KMS-11 (cell line): ENCODE measurements at regions not wholly inside any gene's neighbourhood (a gene's known extent, or its start where the extent isn't known, plus 50 kb on each side); places are given as distances from the start of the nearest gene placed in this dataset.

Experiments
- H2AFZ ChIP-seq: fragments of 200-600 bp; sonication (generic); 2 replicates; pipeline ENCODE4 v1.6.1; 2016; ENCODE audit warnings: antibody characterized with exemption, mixed run types, low read depth
- H3K27ac ChIP-seq: fragments of 200-600 bp; sonication (generic); 2 replicates; pipeline ENCODE4 v1.6.1; 2016; ENCODE audit warnings: mild to moderate bottlenecking, mixed run types
- H3K27me3 ChIP-seq: fragments of 200-600 bp; sonication (generic); 2 replicates; pipeline ENCODE4 v1.6.1; 2017; ENCODE audit warnings: mild to moderate bottlenecking, low read depth, mixed run types, moderate library complexity; ENCODE audit not compliant: insufficient read depth
- H3K36me3 ChIP-seq: fragments of 200-600 bp; sonication (generic); 2 replicates; pipeline ENCODE4 v1.6.1; 2017; ENCODE audit warnings: mild to moderate bottlenecking, mixed run types; ENCODE audit not compliant: insufficient read depth
- H3K4me1 ChIP-seq: fragments of 200-600 bp; sonication (generic); 2 replicates; pipeline ENCODE4 v1.6.1; 2016; ENCODE audit warnings: mild to moderate bottlenecking, low read depth, mixed run types; ENCODE audit not compliant: poor library complexity, severe bottlenecking
- H3K4me2 ChIP-seq: fragments of 200-600 bp; sonication (generic); 2 replicates; pipeline ENCODE4 v1.7.0; 2016; ENCODE audit warnings: mild to moderate bottlenecking, mixed run types
- H3K4me3 ChIP-seq: fragments of 200-600 bp; sonication (generic); IDR thresholded peaks from 2 replicates; pipeline ENCODE4 v1.6.1; 2017; ENCODE audit warnings: low read depth, low read length, mixed read lengths; ENCODE audit not compliant: insufficient read depth
- H3K79me2 ChIP-seq: fragments of 200-600 bp; sonication (generic); 2 replicates; pipeline ENCODE4 v1.6.1; 2016; ENCODE audit warnings: low read depth, mixed run types; ENCODE audit not compliant: insufficient read depth
- H3K9ac ChIP-seq: fragments of 200-600 bp; sonication (generic); 2 replicates; pipeline ENCODE4 v1.6.1; 2016; ENCODE audit warnings: mild to moderate bottlenecking, mixed run types
- H4K20me1 ChIP-seq: fragments of 200-600 bp; sonication (generic); 2 replicates; pipeline ENCODE4 v1.6.1; 2016; ENCODE audit warnings: mild to moderate bottlenecking, mixed run types; ENCODE audit not compliant: insufficient read depth
- TF ChIP-seq, protein P1 (sequence below): fragments of 200-600 bp; sonication (generic); conservative IDR thresholded peaks from 2 replicates; pipeline ENCODE4 v1.6.1; 2017; ENCODE audit warnings: low read depth, mild to moderate bottlenecking, antibody characterized with exemption, low read length, moderate library complexity, mixed read lengths

DNA sequence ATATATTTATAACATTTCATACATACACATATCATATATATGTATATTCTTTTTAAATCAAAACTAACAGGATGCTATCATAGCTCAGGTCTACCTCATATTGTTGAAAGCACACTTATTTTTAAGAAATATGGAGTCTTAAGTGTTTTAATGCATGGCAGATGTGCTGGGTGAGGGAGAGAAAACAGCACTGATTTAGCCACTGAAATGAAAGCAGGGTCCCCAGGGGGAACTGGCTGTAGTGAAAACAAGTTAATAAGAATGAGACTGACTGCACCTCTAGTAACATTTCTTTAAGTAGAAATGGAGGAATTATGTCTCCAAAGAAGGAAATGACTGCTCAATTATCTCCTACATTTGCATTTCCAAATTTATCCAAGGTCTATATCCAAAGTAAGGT, 857.8 kb downstream of the DCDC2C start:
- Histone ChIP-seq H3K4me3 (no peak overlapping the region), H3K27ac (no peak overlapping the region), H3K4me2 (no peak overlapping the region), H3K9ac (no peak overlapping the region), H2AFZ (no peak overlapping the region), H3K36me3 (no peaks in the 10 kb centered on the region), H3K4me1 (no peaks in the 10 kb centered on the region), H3K79me2 (no peaks in the 10 kb centered on the region), H3K27me3 (no peaks in the 10 kb centered on the region), H4K20me1 (no peaks in the 10 kb centered on the region)
- TF ChIP-seq, protein P1, sequence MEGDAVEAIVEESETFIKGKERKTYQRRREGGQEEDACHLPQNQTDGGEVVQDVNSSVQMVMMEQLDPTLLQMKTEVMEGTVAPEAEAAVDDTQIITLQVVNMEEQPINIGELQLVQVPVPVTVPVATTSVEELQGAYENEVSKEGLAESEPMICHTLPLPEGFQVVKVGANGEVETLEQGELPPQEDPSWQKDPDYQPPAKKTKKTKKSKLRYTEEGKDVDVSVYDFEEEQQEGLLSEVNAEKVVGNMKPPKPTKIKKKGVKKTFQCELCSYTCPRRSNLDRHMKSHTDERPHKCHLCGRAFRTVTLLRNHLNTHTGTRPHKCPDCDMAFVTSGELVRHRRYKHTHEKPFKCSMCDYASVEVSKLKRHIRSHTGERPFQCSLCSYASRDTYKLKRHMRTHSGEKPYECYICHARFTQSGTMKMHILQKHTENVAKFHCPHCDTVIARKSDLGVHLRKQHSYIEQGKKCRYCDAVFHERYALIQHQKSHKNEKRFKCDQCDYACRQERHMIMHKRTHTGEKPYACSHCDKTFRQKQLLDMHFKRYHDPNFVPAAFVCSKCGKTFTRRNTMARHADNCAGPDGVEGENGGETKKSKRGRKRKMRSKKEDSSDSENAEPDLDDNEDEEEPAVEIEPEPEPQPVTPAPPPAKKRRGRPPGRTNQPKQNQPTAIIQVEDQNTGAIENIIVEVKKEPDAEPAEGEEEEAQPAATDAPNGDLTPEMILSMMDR, result no peak

DNA sequence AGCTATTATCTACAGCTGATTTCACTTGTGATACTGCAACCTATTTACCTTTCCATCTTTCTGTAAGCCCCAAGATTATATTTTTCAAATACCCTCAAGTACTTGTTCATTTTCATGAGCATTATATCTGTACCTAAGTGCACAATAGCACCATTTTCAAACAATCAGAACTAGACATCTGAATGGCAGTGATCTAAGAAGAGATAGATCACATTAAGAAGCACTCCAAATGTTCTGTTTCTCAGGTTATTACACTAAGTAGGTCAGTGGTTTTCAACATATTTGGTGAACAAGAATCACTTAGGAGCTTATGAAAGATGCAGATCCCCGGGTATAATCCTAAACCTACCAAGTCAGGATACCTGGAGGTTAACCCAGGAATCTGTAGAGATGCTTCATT, 872.7 kb downstream of the DCDC2C start:
- H2AFZ ChIP-seq, result no peak overlapping the region
- TF ChIP-seq, protein P1, result no peak
- no peaks in the 10 kb centered on the region for H4K20me1 ChIP-seq
- no peaks in the 10 kb centered on the region for H3K79me2 ChIP-seq
- no peaks in the 10 kb centered on the region for H3K36me3 ChIP-seq
- H3K9ac ChIP-seq, result no peak overlapping the region
- H3K4me1 ChIP-seq, result no peaks in the 10 kb centered on the region
- H3K27ac ChIP-seq, result no peak overlapping the region
- H3K4me3 ChIP-seq, result no peak overlapping the region
- H3K27me3 ChIP-seq, result no peaks in the 10 kb centered on the region
- H3K4me2 ChIP-seq, result no peak overlapping the region

DNA sequence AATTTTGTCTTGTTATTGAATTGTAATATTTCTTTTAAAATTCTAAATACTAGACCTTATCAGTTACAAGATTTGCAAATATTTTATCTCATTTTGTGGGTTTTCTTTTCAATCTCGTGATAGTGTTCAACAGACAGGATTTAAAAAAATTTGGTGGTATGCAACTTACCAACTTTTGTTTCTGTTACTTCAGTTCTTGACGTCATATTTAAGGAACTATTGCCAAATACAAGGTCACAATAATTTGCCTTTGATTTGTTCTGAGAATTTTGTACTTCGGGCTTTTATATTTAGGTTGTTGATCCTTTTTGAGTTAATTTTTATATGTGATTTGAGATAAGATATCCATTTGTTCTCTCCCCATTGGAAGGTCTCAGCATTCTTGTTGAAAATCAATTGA, 876.6 kb downstream of the DCDC2C start:
- no peaks in the 10 kb centered on the region for H3K79me2 ChIP-seq
- H4K20me1 ChIP-seq, result no peaks in the 10 kb centered on the region
- H3K27ac ChIP-seq, result no peak overlapping the region
- H2AFZ ChIP-seq, result no peak overlapping the region
- H3K4me1 ChIP-seq, result no peaks in the 10 kb centered on the region
- H3K27me3 ChIP-seq, result no peaks in the 10 kb centered on the region
- H3K36me3 ChIP-seq, result no peaks in the 10 kb centered on the region
- TF ChIP-seq, protein P1, result no peak
- H3K4me2 ChIP-seq, result no peak overlapping the region
- no peak overlapping the region for H3K4me3 ChIP-seq
- no peak overlapping the region for H3K9ac ChIP-seq

DNA sequence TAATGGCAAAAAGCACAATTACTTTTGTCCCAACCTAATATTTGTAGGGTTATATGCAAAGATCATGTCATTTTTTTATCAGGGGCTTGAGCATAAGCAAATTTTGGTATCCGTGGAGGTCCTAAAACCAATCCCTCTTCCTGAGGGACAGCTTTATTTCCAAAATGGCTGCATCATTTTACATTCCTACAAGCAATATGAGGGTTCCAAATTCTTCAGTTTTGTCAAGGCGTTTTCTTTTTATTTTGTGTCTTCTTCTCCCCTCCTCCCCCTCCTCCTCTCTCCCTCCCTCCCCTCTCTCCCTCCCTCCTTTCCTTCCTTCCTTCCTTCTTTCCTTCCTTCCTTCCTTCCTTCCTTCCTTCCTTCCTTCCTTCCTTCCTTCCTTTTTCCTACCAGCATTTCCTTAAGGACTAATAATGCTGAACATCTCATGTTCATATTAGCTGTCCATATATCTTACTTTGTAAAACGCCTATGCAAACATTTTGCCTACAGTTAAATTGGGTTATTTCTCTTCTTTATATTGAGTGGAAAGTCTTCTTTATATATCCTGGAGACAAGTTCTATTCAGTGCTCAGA, 881.8 kb downstream of the DCDC2C start:
- no peak overlapping the region for H3K4me2 ChIP-seq
- no peaks in the 10 kb centered on the region for H3K4me1 ChIP-seq
- H3K27ac ChIP-seq, result no peak overlapping the region
- no peak overlapping the region for H3K9ac ChIP-seq
- H3K27me3 ChIP-seq, result no peaks in the 10 kb centered on the region
- no peak overlapping the region for H3K4me3 ChIP-seq
- H3K79me2 ChIP-seq, result no peaks in the 10 kb centered on the region
- no peaks in the 10 kb centered on the region for H3K36me3 ChIP-seq
- TF ChIP-seq, protein P1, result no peak
- no peak overlapping the region for H2AFZ ChIP-seq
- no peaks in the 10 kb centered on the region for H4K20me1 ChIP-seq

DNA sequence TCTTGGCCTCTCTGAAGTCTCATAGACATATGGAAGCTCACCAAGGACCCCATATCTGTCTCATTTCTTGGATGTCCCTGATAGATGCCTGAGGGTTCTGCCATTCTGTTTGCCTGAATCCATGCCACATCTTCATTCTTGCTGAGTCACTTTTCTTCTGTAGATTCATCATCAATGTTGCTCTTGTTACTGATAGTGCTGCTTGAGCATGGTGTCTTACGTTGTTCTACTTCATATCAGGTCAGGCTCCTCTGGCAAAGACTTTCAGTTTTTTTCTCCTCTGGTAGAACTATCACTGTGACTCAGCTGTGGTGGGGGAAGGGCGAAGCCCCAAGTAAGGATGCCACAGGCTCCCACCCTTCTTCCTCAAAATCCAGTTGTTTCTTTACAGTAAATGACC, 885.2 kb downstream of the DCDC2C start:
- TF ChIP-seq, protein P1, result no peak
- no peaks in the 10 kb centered on the region for H4K20me1 ChIP-seq
- H3K4me1 ChIP-seq, result no peaks in the 10 kb centered on the region
- H3K4me2 ChIP-seq, result no peak overlapping the region
- H2AFZ ChIP-seq, result no peak overlapping the region
- H3K27me3 ChIP-seq, result no peaks in the 10 kb centered on the region
- no peak overlapping the region for H3K4me3 ChIP-seq
- no peaks in the 10 kb centered on the region for H3K79me2 ChIP-seq
- no peak overlapping the region for H3K9ac ChIP-seq
- no peak overlapping the region for H3K27ac ChIP-seq
- H3K36me3 ChIP-seq, result no peaks in the 10 kb centered on the region
